ENCODE measurements at regions not wholly inside any gene's neighbourhood (a gene's known extent, or its start where the extent isn't known, plus 50 kb on each side); places are given as distances from the start of the nearest gene placed in this dataset.

DNA sequence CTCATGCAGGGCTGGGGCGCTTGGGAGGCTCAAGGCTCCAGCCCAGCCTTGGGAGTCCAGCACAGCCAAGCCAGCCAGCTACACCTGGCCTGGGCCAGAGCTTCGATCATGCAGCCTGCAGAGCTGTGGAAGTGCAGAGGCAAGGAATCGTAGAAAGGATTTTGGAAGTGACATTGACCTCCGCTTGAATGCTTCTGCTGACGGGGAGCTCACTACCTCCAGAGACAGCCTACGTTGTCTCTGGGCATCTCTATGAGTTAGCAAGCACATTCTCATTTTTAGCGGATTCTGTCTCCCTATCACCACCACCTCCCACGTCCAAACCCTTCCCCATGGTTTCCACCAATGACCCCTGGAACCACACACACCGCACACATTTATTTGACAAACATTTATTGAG lies 88.5 kb downstream of the MICALL2 start:
- TF ChIP-seq, protein P1, sequence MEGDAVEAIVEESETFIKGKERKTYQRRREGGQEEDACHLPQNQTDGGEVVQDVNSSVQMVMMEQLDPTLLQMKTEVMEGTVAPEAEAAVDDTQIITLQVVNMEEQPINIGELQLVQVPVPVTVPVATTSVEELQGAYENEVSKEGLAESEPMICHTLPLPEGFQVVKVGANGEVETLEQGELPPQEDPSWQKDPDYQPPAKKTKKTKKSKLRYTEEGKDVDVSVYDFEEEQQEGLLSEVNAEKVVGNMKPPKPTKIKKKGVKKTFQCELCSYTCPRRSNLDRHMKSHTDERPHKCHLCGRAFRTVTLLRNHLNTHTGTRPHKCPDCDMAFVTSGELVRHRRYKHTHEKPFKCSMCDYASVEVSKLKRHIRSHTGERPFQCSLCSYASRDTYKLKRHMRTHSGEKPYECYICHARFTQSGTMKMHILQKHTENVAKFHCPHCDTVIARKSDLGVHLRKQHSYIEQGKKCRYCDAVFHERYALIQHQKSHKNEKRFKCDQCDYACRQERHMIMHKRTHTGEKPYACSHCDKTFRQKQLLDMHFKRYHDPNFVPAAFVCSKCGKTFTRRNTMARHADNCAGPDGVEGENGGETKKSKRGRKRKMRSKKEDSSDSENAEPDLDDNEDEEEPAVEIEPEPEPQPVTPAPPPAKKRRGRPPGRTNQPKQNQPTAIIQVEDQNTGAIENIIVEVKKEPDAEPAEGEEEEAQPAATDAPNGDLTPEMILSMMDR (IDR thresholded peaks at IDR 0.05): no peak
- TF ChIP-seq POLR2A (IDR thresholded peaks at IDR 0.05) (no peak), EP300 (IDR thresholded peaks at IDR 0.05; ENCODE audit: low read depth) (no peak), POLR2AphosphoS5 (IDR thresholded peaks at IDR 0.05) (no peak)
